Motor neuron (in vitro differentiated cells): ENCODE measurements at regions not wholly inside any gene's neighbourhood (a gene's known extent, or its start where the extent isn't known, plus 50 kb on each side); places are given as distances from the start of the nearest gene placed in this dataset.

Experiments
- ATAC-seq, 8 experiments: fragments of 200-7000 bp; cut with Tn5 transposase; replicated peaks in 6 of 8; 2 replicates each; pipeline ENCODE4 v1.8.0; 2021; ENCODE audit warnings: mild to moderate bottlenecking in 8 of 8, moderate library complexity in 8 of 8
- H3K27ac ChIP-seq, 2 donors: fragments of 250-450 bp; sonication (Bioruptor Pico); 2 replicates each; pipeline ENCODE4 v1.9.0; 2021; ENCODE audit warnings: antibody characterized with exemption in 2 of 2, mild to moderate bottlenecking in 2 of 2, moderate library complexity in 1 of 2
- H3K4me1 ChIP-seq, 2 donors: fragments of 250-450 bp; sonication (Bioruptor Pico); replicated peaks in 1 of 2; 2 replicates each; pipeline ENCODE4 v1.6.1; 2021; ENCODE audit warnings: antibody characterized with exemption in 2 of 2, mild to moderate bottlenecking in 2 of 2, moderate library complexity in 1 of 2
- H3K4me3 ChIP-seq, 5 donors: fragments of 250-450 bp; sonication (Bioruptor Pico); 2 replicates each; pipeline ENCODE4 v1.9.0; 2021; ENCODE audit warnings: antibody characterized with exemption in 5 of 5, mild to moderate bottlenecking in 5 of 5, moderate library complexity in 4 of 5
- WGBS, 10 experiments: fragments of 450-650 bp; shearing (Covaris generic); methylation state at CpG; one replicate each; pipeline ENCODE4 v1.0.0; 2022; 5-methylcytosine and 5-hydroxymethylcytosine counted together
- in situ Hi-C, 9 experiments: fragments of 400-800 bp; cut with MboI; loops; one replicate each; pipeline ENCODE4 v1.15.0; 2021; ENCODE audit warnings: low sequenced_read_pairs in 9 of 9, low pct_unique_long_range_greater_than_20kb in 2 of 9; ENCODE audit not compliant: unreplicated experiment in 9 of 9

GRCh38 chr10:43897765-43898419, 249.2 kb upstream of the ZNF32 start:
- no peak for ATAC-seq
- in situ Hi-C loops, result no loop called here
- 60 to 100% (median 80%) methylated on average over 1 to 4 of the region's 9 CpGs; no CpG with 5 or more reads in 3 of the 10 experiments for WGBS, 10 experiments

GRCh38 chr10:43892062-43892770, 243.5 kb upstream of the ZNF32 start:
- WGBS, 10 experiments, result 8 to 100% (median 56%) methylated on average over 1 to 3 of the region's 6 CpGs; no CpG with 5 or more reads in 4 of the 10 experiments
- no peaks in the 10 kb centered on the region for H3K4me1 ChIP-seq
- in situ Hi-C loops, result no loop called here
- peak in 5 of 8 experiments; percentile 12 to 71 (median 58) for ATAC-seq
- no peak overlapping the region for H3K27ac ChIP-seq
- no peak overlapping the region for H3K4me3 ChIP-seq

More at GRCh38 chr10:43897765-43898419, 249.2 kb upstream of the ZNF32 start:
- H3K27ac ChIP-seq, result no peak overlapping the region
- no peak overlapping the region for H3K4me3 ChIP-seq
- no peaks in the 10 kb centered on the region for H3K4me1 ChIP-seq

GRCh38 chr10:43891241-43891640, 242.6 kb upstream of the ZNF32 start:
- ATAC-seq, result no peak
- H3K4me1 ChIP-seq, result no peaks in the 10 kb centered on the region
- in situ Hi-C loops, result no loop called here
- H3K4me3 ChIP-seq, result no peak overlapping the region
- H3K27ac ChIP-seq, result no peak overlapping the region

GRCh38 chr10:43890124-43890523, 241.4 kb upstream of the ZNF32 start:
- WGBS, 10 experiments, result 0 to 86% (median 60%) methylated on average over 1 to 2 of the region's 2 CpGs
- in situ Hi-C loops, result no loop called here
- Histone ChIP-seq H3K4me1 (no peaks in the 10 kb centered on the region), H3K27ac (no peak overlapping the region), H3K4me3 (no peak overlapping the region)
- ATAC-seq, result no peak

GRCh38 chr10:43888586-43888985, 239.9 kb upstream of the ZNF32 start:
- no peak for ATAC-seq
- 5 to 100% (median 62%) methylated on average over 1 to 3 of the region's 3 CpGs for WGBS, 10 experiments
- in situ Hi-C loops, result no loop called here
- no peak overlapping the region for H3K27ac ChIP-seq
- no peaks in the 10 kb centered on the region for H3K4me1 ChIP-seq
- no peak overlapping the region for H3K4me3 ChIP-seq

- 43 to 100% (median 62%) methylated on average over 1 to 2 of the region's 2 CpGs; no CpG with 5 or more reads in 6 of the 10 experiments for WGBS, 10 experiments
- in situ Hi-C loops, result no loop called here
These were observed 237.2 kb upstream of the ZNF32 start for GRCh38 chr10:43885842-43886241.

GRCh38 chr10:43885252-43885651, 236.6 kb upstream of the ZNF32 start:
- peaks cover 0 to 8% of the 10 kb centered on the region in 2 donors for H3K4me1 ChIP-seq
- ATAC-seq, result no peak
- no peak overlapping the region for H3K4me3 ChIP-seq
- in situ Hi-C loops, result no loop called here
- WGBS, 10 experiments, result 92 to 100% (median 100%) methylated on average over 1 to 4 of the region's 5 CpGs; no CpG with 5 or more reads in 6 of the 10 experiments
- no peak overlapping the region for H3K27ac ChIP-seq

More at GRCh38 chr10:43885842-43886241, 237.2 kb upstream of the ZNF32 start:
- no peak for ATAC-seq
- Histone ChIP-seq H3K4me3 (no peak overlapping the region), H3K4me1 (peaks cover 0 to 6% of the 10 kb centered on the region in 2 donors), H3K27ac (no peak overlapping the region)

- H3K27ac ChIP-seq, result no peak overlapping the region
- peaks cover 0 to 12% of the 10 kb centered on the region in 2 donors for H3K4me1 ChIP-seq
- 7 to 100% (median 79%) methylated on average over 1 to 7 of the region's 8 CpGs for WGBS, 10 experiments
- in situ Hi-C loops, result no loop called here
- no peak overlapping the region for H3K4me3 ChIP-seq
- no peak for ATAC-seq
These were observed 235.9 kb upstream of the ZNF32 start for GRCh38 chr10:43884501-43885105.

- in situ Hi-C loops, result no loop called here
- WGBS, 10 experiments, result 20 to 93% (median 48%) methylated on average over 1 to 2 of the region's 2 CpGs; no CpG with 5 or more reads in 2 of the 10 experiments
- H3K4me1 ChIP-seq, result peaks cover 0 to 12% of the 10 kb centered on the region in 2 donors
- no peak overlapping the region for H3K4me3 ChIP-seq
- no peak overlapping the region for H3K27ac ChIP-seq
- no peak for ATAC-seq
These were observed 234.0 kb upstream of the ZNF32 start for GRCh38 chr10:43882711-43883110.

- H3K27ac ChIP-seq, result no peak overlapping the region
- H3K4me1 ChIP-seq, result peaks cover 0 to 12% of the 10 kb centered on the region in 2 donors
- no peak overlapping the region for H3K4me3 ChIP-seq
- in situ Hi-C loops, result no loop called here
- WGBS, 10 experiments, result 80 to 100% methylated on average over 1 to 2 of the region's 2 CpGs; no CpG with 5 or more reads in 8 of the 10 experiments
- no peak for ATAC-seq
These were observed 233.0 kb upstream of the ZNF32 start for GRCh38 chr10:43881657-43882056.

GRCh38 chr10:43880160-43880559, 231.5 kb upstream of the ZNF32 start:
- ATAC-seq, result peak in 5 of 8 experiments; percentile 56 to 81 (median 72)
- in situ Hi-C loops, result no loop called here
- Histone ChIP-seq H3K4me1 (peaks cover 0 to 12% of the 10 kb centered on the region in 2 donors), H3K4me3 (no peak overlapping the region), H3K27ac (no peak overlapping the region)
- 11 to 80% (median 64%) methylated on average over 1 to 7 of the region's 8 CpGs for WGBS, 10 experiments

GRCh38 chr10:43879742-43880141, 231.1 kb upstream of the ZNF32 start:
- in situ Hi-C loops, result no loop called here
- peaks cover 0 to 12% of the 10 kb centered on the region in 2 donors for H3K4me1 ChIP-seq
- H3K27ac ChIP-seq, result no peak overlapping the region
- peak in 4 of 8 experiments; percentile 15 to 45 (median 32) for ATAC-seq
- WGBS, 10 experiments, result 71 to 100% (median 88%) methylated on average over 2 to 8 of the region's 12 CpGs; no CpG with 5 or more reads in 6 of the 10 experiments
- H3K4me3 ChIP-seq, result no peak overlapping the region

- Histone ChIP-seq H3K4me3 (no peak overlapping the region), H3K4me1 (peaks cover 0 to 12% of the 10 kb centered on the region in 2 donors), H3K27ac (no peak overlapping the region)
- 79 to 80% methylated on average over 1 to 5 of the region's 7 CpGs; no CpG with 5 or more reads in 8 of the 10 experiments for WGBS, 10 experiments
- in situ Hi-C loops, result no loop called here
- ATAC-seq, result no peak
These were observed 230.5 kb upstream of the ZNF32 start for GRCh38 chr10:43879162-43879561.
